Neural cell (in vitro differentiated cells): ENCODE measurements at regions not wholly inside any gene's neighbourhood (a gene's known extent, or its start where the extent isn't known, plus 50 kb on each side); places are given as distances from the start of the nearest gene placed in this dataset.

Experiments used
- EP300 ChIP-seq: fragments of 450-650 bp; conservative IDR thresholded peaks from 2 replicates; pipeline ENCODE4 v1.6.1; 2014; ENCODE audit warnings: antibody characterized with exemption, mild to moderate bottlenecking, moderate library complexity; ENCODE audit not compliant: poor library complexity, severe bottlenecking
- EZH2 ChIP-seq: fragments of 200-600, 300-800 bp; shearing (Covaris generic), sonication (generic); IDR thresholded peaks from 2 replicates; pipeline ENCODE4 v1.6.1; 2014; ENCODE audit warnings: antibody characterized with exemption, low read length, borderline replicate concordance, mild to moderate bottlenecking; ENCODE audit not compliant: insufficient read depth, poor library complexity, severe bottlenecking
- MXI1 ChIP-seq: fragments of 450-650 bp; conservative IDR thresholded peaks from 2 replicates; pipeline ENCODE4 v1.6.1; 2014; ENCODE audit warnings: antibody characterized with exemption, mild to moderate bottlenecking; ENCODE audit not compliant: poor library complexity, severe bottlenecking
- POLR2AphosphoS5 ChIP-seq: IDR thresholded peaks from 2 replicates; pipeline ENCODE4 v1.6.1; 2012
- SMC3 ChIP-seq: fragments of 450-650 bp; conservative IDR thresholded peaks from 2 replicates; pipeline ENCODE4 v1.6.1; 2014; ENCODE audit warnings: antibody characterized with exemption, mild to moderate bottlenecking, moderate library complexity; ENCODE audit not compliant: poor library complexity
- TAF1 ChIP-seq: IDR thresholded peaks from 2 replicates; pipeline ENCODE4 v1.6.1; 2012; ENCODE audit warnings: low read depth
- TF ChIP-seq, protein P1 (sequence below): fragments of 450-650 bp; IDR thresholded peaks from 2 replicates; pipeline ENCODE4 v1.5.1; 2014; ENCODE audit warnings: antibody characterized with exemption, mild to moderate bottlenecking, moderate library complexity; ENCODE audit not compliant: poor library complexity, severe bottlenecking

DNA sequence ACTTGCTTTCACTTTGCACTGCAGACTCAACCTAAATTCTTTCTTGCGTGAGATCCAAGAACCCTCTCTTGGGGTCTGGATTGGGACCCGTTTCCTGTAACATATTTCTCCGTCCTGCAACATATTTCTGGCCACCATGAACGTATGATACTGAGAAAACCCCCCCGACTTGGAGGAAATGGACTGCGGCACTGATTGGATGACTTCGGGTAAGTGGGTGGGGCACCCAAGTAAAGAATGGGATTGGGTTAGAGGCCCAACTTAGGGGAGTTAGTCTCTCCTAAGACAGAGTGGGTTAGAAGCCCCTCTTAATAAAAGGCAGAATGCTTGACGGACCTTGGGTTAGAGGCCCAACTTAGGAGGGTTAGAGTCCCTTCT, 690.4 kb downstream of the UQCRFS1 start:
- TF ChIP-seq, protein P1, sequence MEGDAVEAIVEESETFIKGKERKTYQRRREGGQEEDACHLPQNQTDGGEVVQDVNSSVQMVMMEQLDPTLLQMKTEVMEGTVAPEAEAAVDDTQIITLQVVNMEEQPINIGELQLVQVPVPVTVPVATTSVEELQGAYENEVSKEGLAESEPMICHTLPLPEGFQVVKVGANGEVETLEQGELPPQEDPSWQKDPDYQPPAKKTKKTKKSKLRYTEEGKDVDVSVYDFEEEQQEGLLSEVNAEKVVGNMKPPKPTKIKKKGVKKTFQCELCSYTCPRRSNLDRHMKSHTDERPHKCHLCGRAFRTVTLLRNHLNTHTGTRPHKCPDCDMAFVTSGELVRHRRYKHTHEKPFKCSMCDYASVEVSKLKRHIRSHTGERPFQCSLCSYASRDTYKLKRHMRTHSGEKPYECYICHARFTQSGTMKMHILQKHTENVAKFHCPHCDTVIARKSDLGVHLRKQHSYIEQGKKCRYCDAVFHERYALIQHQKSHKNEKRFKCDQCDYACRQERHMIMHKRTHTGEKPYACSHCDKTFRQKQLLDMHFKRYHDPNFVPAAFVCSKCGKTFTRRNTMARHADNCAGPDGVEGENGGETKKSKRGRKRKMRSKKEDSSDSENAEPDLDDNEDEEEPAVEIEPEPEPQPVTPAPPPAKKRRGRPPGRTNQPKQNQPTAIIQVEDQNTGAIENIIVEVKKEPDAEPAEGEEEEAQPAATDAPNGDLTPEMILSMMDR, result no peak
- no peak for TF ChIP-seq EP300
- TF ChIP-seq SMC3, result no peak
- TF ChIP-seq POLR2AphosphoS5, result no peak
- TF ChIP-seq EZH2, result no peak
- TF ChIP-seq TAF1, result no peak
- no peak for TF ChIP-seq MXI1
